Gastrocnemius medialis (tissue), 4 donors: ENCODE measurements at regions not wholly inside any gene's neighbourhood (a gene's known extent, or its start where the extent isn't known, plus 50 kb on each side); places are given as distances from the start of the nearest gene placed in this dataset.

Source experiments
- ATAC-seq, 2 donors: fragments of 150-250 bp; one replicate each; pipeline ENCODE4 v1.9.1; 2016
- DNase-seq, 2 donors: peaks; one replicate each; pipeline ENCODE4 v3.0.0-alpha.2; 2019
- H3K27ac ChIP-seq, 4 donors: fragments of 200-600 bp; sonication (generic); 1 replicate in 1 of 4; 2 replicates in 3 of 4; pipeline ENCODE4 v1.5.1; 2016 to 2018; ENCODE audit warnings: mild to moderate bottlenecking in 2 of 4, moderate library complexity in 1 of 4
- H3K27me3 ChIP-seq, 3 donors: fragments of 200-600 bp; sonication (generic) in 2 of 3; 1 replicate in 1 of 3; 2 replicates in 2 of 3; pipeline versions ENCODE4 v1.5.1 to v1.6.0; 2016 to 2019; ENCODE audit warnings: mild to moderate bottlenecking in 1 of 3, moderate library complexity in 1 of 3
- H3K36me3 ChIP-seq, 2 donors: fragments of 200-600 bp; sonication (generic) in 1 of 2; one replicate each; pipeline ENCODE4 v1.5.1; 2017 to 2018
- H3K4me1 ChIP-seq, 2 donors: fragments of 200-600 bp; sonication (generic) in 1 of 2; one replicate each; pipeline ENCODE4 v1.5.1; 2016 to 2017; ENCODE audit warnings: mild to moderate bottlenecking in 2 of 2
- H3K4me3 ChIP-seq, 4 donors: fragments of 200-600 bp; sonication (generic) in 3 of 4; 1 replicate in 1 of 4; 2 replicates in 3 of 4; pipeline ENCODE4 v1.5.1; 2016 to 2019; ENCODE audit warnings: mild to moderate bottlenecking in 2 of 4
- H3K9me3 ChIP-seq, 3 donors: fragments of 200-600 bp; sonication (generic) in 2 of 3; 1 replicate in 1 of 3; 2 replicates in 2 of 3; pipeline ENCODE4 v1.5.1; 2016 to 2019
- POLR2A ChIP-seq, 2 donors: fragments of 450-650 bp; IDR thresholded peaks; one replicate each; pipeline ENCODE4 v1.6.1; 2017; ENCODE audit warnings: antibody characterized with exemption in 2 of 2, mild to moderate bottlenecking in 2 of 2, moderate library complexity in 2 of 2
- in situ Hi-C, 4 donors: fragments of 200-750 bp; cut with MboI; loops; one replicate each; pipeline versions ENCODE4 v1.15.0 to v1.8.0; 2017; ENCODE audit warnings: low sequenced_read_pairs in 4 of 4
- intact Hi-C: fragments of 100-400 bp; cut with DNase I; formaldehyde crosslinking; loops from one replicate; pipeline ENCODE4 v1.15.1; 2023; ENCODE audit warnings: low total_unique reads
- TF ChIP-seq, protein P1 (sequence below), 5 experiments: fragments of 450-650 bp in 3 of 5; fragments of 200-600 bp in 2 of 5; sonication (generic) in 2 of 5; IDR thresholded peaks in 4 of 5; conservative IDR thresholded peaks in 1 of 5; 1 replicate in 4 of 5; 2 replicates in 1 of 5; pipeline ENCODE4 v1.5.1; 2016 to 2019; ENCODE audit warnings: antibody characterized with exemption in 5 of 5, mild to moderate bottlenecking in 3 of 5, moderate library complexity in 3 of 5

DNA sequence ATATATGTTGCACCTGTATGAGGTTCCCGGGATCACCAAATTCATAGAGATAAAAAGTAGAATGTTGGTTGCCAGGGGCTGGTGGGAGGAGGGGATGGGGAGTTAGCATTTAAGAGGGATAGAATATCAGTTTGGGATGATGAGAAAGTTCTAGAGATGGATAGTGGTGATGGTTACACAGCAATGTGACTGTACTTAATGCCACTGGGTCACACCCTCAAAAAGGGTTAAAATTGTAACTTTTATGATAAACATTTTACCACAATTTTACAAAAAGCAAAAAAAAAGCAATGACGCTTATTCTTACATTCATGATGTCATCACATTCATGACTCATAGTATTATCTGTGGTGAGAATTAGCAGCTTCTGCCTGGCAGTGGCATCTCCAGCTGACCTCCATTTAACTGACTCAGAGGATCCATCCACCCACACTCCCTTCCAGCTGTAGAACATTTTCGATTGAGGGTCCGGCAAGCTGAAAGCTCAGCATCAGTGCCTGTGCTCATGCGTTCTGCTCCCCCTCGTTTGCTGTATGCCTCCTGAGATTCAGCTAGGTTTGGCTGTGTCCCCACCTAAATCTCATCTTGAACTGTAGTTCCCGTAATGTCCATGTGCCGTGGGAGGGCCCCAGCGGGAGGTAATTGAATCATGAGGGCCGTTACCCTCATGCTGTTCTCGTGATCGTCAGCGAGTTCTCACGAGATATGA lies 64.8 kb upstream of the TMEM260 start:
- no peak for TF ChIP-seq POLR2A (IDR thresholded peaks at IDR 0.05)
- TF ChIP-seq, protein P1, sequence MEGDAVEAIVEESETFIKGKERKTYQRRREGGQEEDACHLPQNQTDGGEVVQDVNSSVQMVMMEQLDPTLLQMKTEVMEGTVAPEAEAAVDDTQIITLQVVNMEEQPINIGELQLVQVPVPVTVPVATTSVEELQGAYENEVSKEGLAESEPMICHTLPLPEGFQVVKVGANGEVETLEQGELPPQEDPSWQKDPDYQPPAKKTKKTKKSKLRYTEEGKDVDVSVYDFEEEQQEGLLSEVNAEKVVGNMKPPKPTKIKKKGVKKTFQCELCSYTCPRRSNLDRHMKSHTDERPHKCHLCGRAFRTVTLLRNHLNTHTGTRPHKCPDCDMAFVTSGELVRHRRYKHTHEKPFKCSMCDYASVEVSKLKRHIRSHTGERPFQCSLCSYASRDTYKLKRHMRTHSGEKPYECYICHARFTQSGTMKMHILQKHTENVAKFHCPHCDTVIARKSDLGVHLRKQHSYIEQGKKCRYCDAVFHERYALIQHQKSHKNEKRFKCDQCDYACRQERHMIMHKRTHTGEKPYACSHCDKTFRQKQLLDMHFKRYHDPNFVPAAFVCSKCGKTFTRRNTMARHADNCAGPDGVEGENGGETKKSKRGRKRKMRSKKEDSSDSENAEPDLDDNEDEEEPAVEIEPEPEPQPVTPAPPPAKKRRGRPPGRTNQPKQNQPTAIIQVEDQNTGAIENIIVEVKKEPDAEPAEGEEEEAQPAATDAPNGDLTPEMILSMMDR (IDR thresholded peaks at IDR 0.05 in 4 of 5, conservative IDR thresholded peaks at IDR 0.05 in 1 of 5) = no peak
- no peaks in the 10 kb centered on the region for H3K4me1 ChIP-seq
- DNase-seq (no peak), ATAC-seq (no peak)
- no peak overlapping the region for H3K4me3 ChIP-seq
- in situ Hi-C loops = no loop called here
- H3K36me3 ChIP-seq = no peaks in the 10 kb centered on the region
- H3K27me3 ChIP-seq = no peaks in the 10 kb centered on the region
- no peak overlapping the region for H3K27ac ChIP-seq
- no peaks in the 10 kb centered on the region for H3K9me3 ChIP-seq
- intact Hi-C loops = no loop called here

DNA sequence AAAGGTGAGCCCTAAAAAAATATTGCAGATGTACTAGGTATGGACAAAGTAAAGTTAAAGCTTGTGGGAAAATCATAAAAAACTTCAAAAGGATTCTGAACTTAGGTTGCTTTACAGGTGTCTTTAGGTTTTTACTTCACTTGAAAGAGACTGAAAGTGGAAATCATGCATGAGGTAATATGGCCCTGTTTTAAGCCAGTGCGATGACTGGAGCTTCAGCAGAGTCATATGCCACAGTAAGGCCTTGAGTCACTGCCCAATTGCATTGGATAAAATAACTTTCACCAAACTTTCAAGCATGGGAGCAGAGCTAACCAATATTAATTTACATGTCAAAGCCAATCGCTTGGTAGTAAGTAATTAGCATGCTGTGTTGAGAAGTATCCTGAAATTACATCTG lies 63.9 kb upstream of the TMEM260 start:
- no peak for DNase-seq
- TF ChIP-seq, protein P1 (IDR thresholded peaks at IDR 0.05 in 4 of 5, conservative IDR thresholded peaks at IDR 0.05 in 1 of 5) = no peak
- TF ChIP-seq POLR2A (IDR thresholded peaks at IDR 0.05) = no peak
- intact Hi-C loops = no loop called here
- in situ Hi-C loops = no loop called here
- Histone ChIP-seq H3K9me3 (no peaks in the 10 kb centered on the region), H3K36me3 (no peaks in the 10 kb centered on the region), H3K27ac (no peak overlapping the region), H3K27me3 (no peaks in the 10 kb centered on the region), H3K4me1 (no peaks in the 10 kb centered on the region), H3K4me3 (no peak overlapping the region)
- no peak for ATAC-seq

DNA sequence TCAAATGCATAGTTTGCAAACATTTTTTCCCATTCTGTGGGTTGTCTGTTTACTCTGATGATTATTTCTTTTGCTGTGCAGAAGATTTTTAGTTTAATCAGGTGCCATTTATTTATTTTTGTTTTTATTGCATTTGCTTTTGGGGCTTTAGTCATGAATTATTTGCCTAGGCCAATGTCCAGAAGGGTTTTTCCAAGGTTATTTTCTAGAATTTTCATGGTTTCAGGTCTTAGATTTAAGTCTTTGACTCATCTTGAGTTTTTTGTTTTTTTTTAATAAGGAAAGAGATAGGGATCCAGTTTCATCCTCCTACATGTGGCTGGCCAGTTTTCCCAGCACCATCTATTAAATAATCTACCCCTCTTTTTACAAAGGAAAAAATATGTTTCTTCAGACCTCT lies 57.2 kb upstream of the TMEM260 start:
- no peaks in the 10 kb centered on the region for H3K4me1 ChIP-seq
- DNase-seq (no peak), ATAC-seq (no peak)
- H3K27me3 ChIP-seq = peaks cover 0 to 5% (median 0%) of the 10 kb centered on the region in 3 donors
- no peak overlapping the region for H3K4me3 ChIP-seq
- no peaks in the 10 kb centered on the region for H3K36me3 ChIP-seq
- intact Hi-C loops = no loop called here
- in situ Hi-C loops = no loop called here
- no peak for TF ChIP-seq POLR2A (IDR thresholded peaks at IDR 0.05)
- TF ChIP-seq, protein P1 (IDR thresholded peaks at IDR 0.05 in 4 of 5, conservative IDR thresholded peaks at IDR 0.05 in 1 of 5) = no peak
- no peak overlapping the region for H3K27ac ChIP-seq
- no peaks in the 10 kb centered on the region for H3K9me3 ChIP-seq

DNA sequence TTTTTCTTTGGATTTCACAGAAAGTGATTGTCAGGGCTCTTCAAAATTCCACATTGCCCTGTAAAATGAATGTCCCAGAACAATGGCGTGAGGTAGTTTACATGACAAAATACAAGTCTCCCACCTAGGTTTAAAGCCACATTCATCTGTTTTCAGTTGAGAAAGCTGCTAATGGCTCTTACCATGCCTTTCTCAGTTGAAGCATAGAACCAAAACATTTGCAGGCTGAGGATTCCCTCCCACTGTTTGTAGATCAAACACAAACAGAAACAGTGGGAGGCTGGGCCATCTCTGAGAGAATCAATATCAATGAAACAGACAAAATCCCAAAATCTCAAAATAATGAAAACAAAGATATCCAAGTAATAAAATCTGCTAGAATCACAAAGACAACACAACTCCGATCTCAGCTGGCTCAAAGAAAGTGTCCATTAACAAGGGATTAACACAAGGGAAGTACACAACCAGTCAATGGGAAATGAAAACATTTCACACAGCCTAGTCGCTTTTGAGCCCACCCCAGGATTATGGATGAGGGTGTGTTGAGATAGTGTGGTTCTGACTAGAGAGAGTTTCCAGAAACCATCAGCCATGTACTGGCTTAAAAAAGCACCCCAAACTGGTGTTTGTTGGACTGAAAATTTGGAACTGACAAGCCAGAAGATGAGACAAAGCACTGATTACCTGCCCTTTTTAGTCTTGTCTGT lies 54.5 kb upstream of the TMEM260 start:
- in situ Hi-C loops = no loop called here
- Histone ChIP-seq H3K27ac (no peak overlapping the region), H3K9me3 (no peaks in the 10 kb centered on the region), H3K27me3 (peaks cover 0 to 5% (median 0%) of the 10 kb centered on the region in 3 donors), H3K36me3 (no peaks in the 10 kb centered on the region), H3K4me1 (no peaks in the 10 kb centered on the region), H3K4me3 (no peak overlapping the region)
- no peak for TF ChIP-seq POLR2A (IDR thresholded peaks at IDR 0.05)
- TF ChIP-seq, protein P1 (IDR thresholded peaks at IDR 0.05 in 4 of 5, conservative IDR thresholded peaks at IDR 0.05 in 1 of 5) = no peak
- no peak for DNase-seq
- intact Hi-C loops = no loop called here
- ATAC-seq = no peak
